Loucy (cell line): ENCODE measurements at regions not wholly inside any gene's neighbourhood (a gene's known extent, or its start where the extent isn't known, plus 50 kb on each side); places are given as distances from the start of the nearest gene placed in this dataset.

Source experiments
- H2AFZ ChIP-seq: fragments of 200-600 bp; sonication (generic); 2 replicates; pipeline ENCODE4 v1.6.0; 2016; ENCODE audit warnings: antibody characterized with exemption, mild to moderate bottlenecking, low read length, moderate library complexity
- H3F3A ChIP-seq: fragments of 200-600 bp; 2 replicates; pipeline ENCODE4 v1.6.0; 2016; ENCODE audit warnings: antibody characterized with exemption, low read depth, mild to moderate bottlenecking
- H3K27me3 ChIP-seq: fragments of 200-600 bp; sonication (generic); 2 replicates; pipeline ENCODE4 v1.6.1; 2014; ENCODE audit warnings: low read length, mild to moderate bottlenecking; ENCODE audit not compliant: insufficient read depth, poor library complexity, severe bottlenecking
- H3K36me3 ChIP-seq: fragments of 200-600 bp; sonication (generic); 2 replicates; pipeline ENCODE4 v1.6.1; 2016; ENCODE audit warnings: low read length; ENCODE audit not compliant: insufficient read depth
- H3K4me1 ChIP-seq: fragments of 200-600 bp; sonication (generic); 2 replicates; pipeline ENCODE4 v1.5.1; 2014; ENCODE audit warnings: low read length, mild to moderate bottlenecking; ENCODE audit not compliant: insufficient read depth, poor library complexity, severe bottlenecking
- H3K4me2 ChIP-seq: fragments of 200-600 bp; sonication (generic); 2 replicates; pipeline ENCODE4 v1.6.0; 2014; ENCODE audit warnings: antibody characterized with exemption, low read length, low read depth, mild to moderate bottlenecking; ENCODE audit not compliant: poor library complexity, severe bottlenecking
- H3K4me3 ChIP-seq: fragments of 200-600 bp; sonication (generic); 2 replicates; pipeline ENCODE4 v1.5.1; 2014; ENCODE audit warnings: low read length, mild to moderate bottlenecking, mixed read lengths; ENCODE audit not compliant: poor library complexity, severe bottlenecking
- H3K79me2 ChIP-seq: fragments of 200-600 bp; sonication (generic); 2 replicates; pipeline ENCODE4 v1.6.1; 2014; ENCODE audit warnings: low read length; ENCODE audit not compliant: insufficient read depth
- H3K9ac ChIP-seq: fragments of 200-600 bp; sonication (generic); 2 replicates; pipeline ENCODE4 v1.6.0; 2014; ENCODE audit warnings: mild to moderate bottlenecking, low read depth, low read length, moderate library complexity; ENCODE audit not compliant: poor library complexity, severe bottlenecking
- H3K9me2 ChIP-seq: fragments of 200-600 bp; sonication (generic); replicated peaks from 2 replicates; pipeline ENCODE4 v1.6.1; 2016; ENCODE audit warnings: low read depth, low read length, mixed read lengths
- H3K9me3 ChIP-seq: fragments of 200-600 bp; sonication (generic); 2 replicates; pipeline ENCODE4 v1.6.1; 2014; ENCODE audit warnings: mild to moderate bottlenecking, antibody characterized with exemption, low read length, low read depth; ENCODE audit not compliant: insufficient read depth
- H4K20me1 ChIP-seq: fragments of 200-600 bp; sonication (generic); 2 replicates; pipeline ENCODE4 v1.6.0; 2014; ENCODE audit warnings: antibody characterized with exemption, low read length, mild to moderate bottlenecking; ENCODE audit not compliant: insufficient read depth, poor library complexity, severe bottlenecking
- CTCF ChIP-seq: fragments of 200-600 bp; sonication (generic); conservative IDR thresholded peaks from 2 replicates; pipeline ENCODE4 v1.5.1; 2014; ENCODE audit warnings: mild to moderate bottlenecking, antibody characterized with exemption, low read length
- EZH2phosphoT487 ChIP-seq: fragments of 200-600 bp; IDR thresholded peaks from 2 replicates; pipeline ENCODE4 v1.6.1; 2018; ENCODE audit warnings: antibody characterized with exemption, mild to moderate bottlenecking, moderate library complexity, borderline replicate concordance

GRCh38 chr14:83607682-83608081 lies 1922.3 kb upstream of the FLRT2 start:
- Histone ChIP-seq H3K79me2 (no peaks in the 10 kb centered on the region), H3F3A (no peaks in the 10 kb centered on the region), H3K4me1 (no peaks in the 10 kb centered on the region), H3K9me3 (no peaks in the 10 kb centered on the region), H3K36me3 (no peaks in the 10 kb centered on the region), H3K4me2 (no peak overlapping the region), H3K9me2 (no peaks in the 10 kb centered on the region), H4K20me1 (no peaks in the 10 kb centered on the region), H3K9ac (no peak overlapping the region), H3K4me3 (no peak overlapping the region), H3K27me3 (no peaks in the 10 kb centered on the region), H2AFZ (no peak overlapping the region)
- no peak for TF ChIP-seq EZH2phosphoT487
- no peak for TF ChIP-seq CTCF

GRCh38 chr14:83611491-83611890 lies 1918.5 kb upstream of the FLRT2 start:
- Histone ChIP-seq H3K27me3 (no peaks in the 10 kb centered on the region), H3F3A (no peaks in the 10 kb centered on the region), H3K4me1 (no peaks in the 10 kb centered on the region), H3K79me2 (no peaks in the 10 kb centered on the region), H2AFZ (no peak overlapping the region), H3K9ac (no peak overlapping the region), H3K36me3 (no peaks in the 10 kb centered on the region), H3K9me2 (no peaks in the 10 kb centered on the region), H3K4me3 (no peak overlapping the region), H3K4me2 (no peak overlapping the region), H4K20me1 (no peaks in the 10 kb centered on the region), H3K9me3 (no peaks in the 10 kb centered on the region)
- TF ChIP-seq EZH2phosphoT487: no peak
- no peak for TF ChIP-seq CTCF

GRCh38 chr14:83611906-83612390 lies 1918.0 kb upstream of the FLRT2 start:
- Histone ChIP-seq H4K20me1 (no peaks in the 10 kb centered on the region), H3K36me3 (no peaks in the 10 kb centered on the region)
- no peak for TF ChIP-seq CTCF
- no peak for TF ChIP-seq EZH2phosphoT487

More at GRCh38 chr14:83611906-83612390, 1918.0 kb upstream of the FLRT2 start:
- Histone ChIP-seq H3K4me2 (no peak overlapping the region), H3K27me3 (no peaks in the 10 kb centered on the region), H3K4me1 (no peaks in the 10 kb centered on the region), H3F3A (no peaks in the 10 kb centered on the region), H3K79me2 (no peaks in the 10 kb centered on the region), H3K9me3 (no peaks in the 10 kb centered on the region), H3K9me2 (no peaks in the 10 kb centered on the region), H3K9ac (no peak overlapping the region), H2AFZ (no peak overlapping the region), H3K4me3 (no peak overlapping the region)
